Heart right ventricle (tissue), 16 donors: ENCODE measurements at regions not wholly inside any gene's neighbourhood (a gene's known extent, or its start where the extent isn't known, plus 50 kb on each side); places are given as distances from the start of the nearest gene placed in this dataset.
A peak's percentile ranks its signal among the peaks of the same experiment; 100 is the strongest.

Experiments
- ATAC-seq, 8 donors: fragments of 200-7000 bp; cut with Tn5 transposase; one replicate each; pipeline ENCODE4 v1.9.1; 2020; ENCODE audit warnings: mild to moderate bottlenecking in 8 of 8, moderate library complexity in 8 of 8, moderate number of reproducible peaks in 1 of 8
- DNase-seq, 2 donors: peaks; one replicate each; pipeline ENCODE4 v3.0.0-alpha.2; 2020
- H3K27ac ChIP-seq, 10 donors: fragments of 200-600 bp; sonication (generic) in 2 of 10; one replicate each; pipeline versions ENCODE4 v1.5.0 to v1.8.0; 2020 to 2022; ENCODE audit warnings: mild to moderate bottlenecking in 3 of 10
- H3K27me3 ChIP-seq, 7 donors: fragments of 200-600 bp; one replicate each; pipeline ENCODE4 v1.8.0; 2021 to 2022; ENCODE audit warnings: mild to moderate bottlenecking in 2 of 7
- H3K36me3 ChIP-seq, 9 donors: fragments of 200-600 bp; sonication (generic) in 1 of 9; one replicate each; pipeline versions ENCODE4 v1.5.0 to v1.8.0; 2020 to 2022; ENCODE audit warnings: mild to moderate bottlenecking in 2 of 9
- H3K4me1 ChIP-seq, 9 donors: fragments of 200-600 bp; sonication (generic) in 1 of 9; one replicate each; pipeline versions ENCODE4 v1.5.0 to v1.8.0; 2020 to 2022; ENCODE audit warnings: mild to moderate bottlenecking in 4 of 9
- H3K4me3 ChIP-seq, 10 donors: fragments of 200-600 bp; sonication (generic) in 2 of 10; one replicate each; pipeline versions ENCODE4 v1.5.0 to v1.8.0; 2020 to 2022; ENCODE audit warnings: mild to moderate bottlenecking in 7 of 10, moderate library complexity in 2 of 10
- H3K9me3 ChIP-seq, 11 donors: fragments of 200-600 bp in 10 of 11; sonication (generic) in 2 of 11; one replicate each; pipeline versions ENCODE4 v1.5.0 to v1.8.0; 2013 to 2022; ENCODE audit warnings: mild to moderate bottlenecking in 2 of 11, control low read depth in 1 of 11, moderate library complexity in 1 of 11
- CTCF ChIP-seq, 9 donors: fragments of 200-600 bp; sonication (generic) in 2 of 9; IDR thresholded peaks; one replicate each; pipeline versions ENCODE4 v1.5.0 to v1.8.0; 2021 to 2022; ENCODE audit warnings: antibody characterized with exemption in 9 of 9, mild to moderate bottlenecking in 5 of 9, moderate library complexity in 1 of 9
- WGBS, 2 donors: extraction: QIAGEN DNeasy Blood & Tissue Kit; methylation state at CpG; one replicate each; pipeline ENCODE4 v1.1.7; 2013; ENCODE audit warnings: inconsistent platforms in 1 of 2; 5-methylcytosine and 5-hydroxymethylcytosine counted together
- intact Hi-C, 10 donors: fragments of 100-400 bp; cut with DNase I; formaldehyde crosslinking; loops; one replicate each; pipeline versions ENCODE4 v1.11.1 to v1.14.2; 2022
- donor health status: Arrhythmogenic right ventricular cardiomyopathy.
- donor health status: ischemic (EF 13 %, LVEDD 7.1; RV severe dilation, severe dysfunction).
- donor health status: healthy with polysubstance abuse.
- donor health status: DM: no; HTN: yes; CAD: no.
- donor health status: DM: no; HTN: no; CAD: no.
- donor health status: ischemic (EF 25% LVEDD 6.9; RV normal size, moderate dysfunction).
- donor health status: ischemic (EF 25% LVEDD 5.7; RV mildly dilated, moderate dysfunction).
- donor health status: healthy.
- donor health status: DM: yes; HTN: yes; CAD: no.
- donor health status: Ischemic cardiomyopathy.
- donor health status: ischemic (EF 35%, LVEDD 5.7; RV mildly dilated, moderate dysfunction).
- donor health status: nonischemic (EF 11% LVEDD 7.7; RV severe dilation, severe dysfunction).
- donor health status: DM: yes; HTN: yes; CAD: no.
- donor health status: PGD.
- donor health status: ischemic (EF 29% LVEDD 5.4; RV normal size, mild dysfunction).
- donor health status: nonischemic (EF 23%, LVEDD 6.1; RV moderate dilation, normal function).

DNA sequence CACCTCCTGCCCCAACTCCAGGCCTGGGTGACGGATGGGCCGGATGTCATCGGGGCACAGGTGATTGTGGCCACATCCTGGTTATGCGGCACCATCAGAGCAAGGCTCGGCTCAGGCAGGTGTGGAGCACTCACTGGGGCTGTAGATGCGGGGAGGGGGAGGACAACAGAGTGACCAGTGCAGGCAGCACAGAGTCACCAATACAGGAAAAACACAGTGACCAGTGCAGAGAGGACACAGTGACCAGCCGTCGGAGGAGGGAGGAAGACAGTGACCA, 209.1 kb downstream of the BRD1 start:
- no peak overlapping the region for H3K27ac ChIP-seq
- no peaks in the 10 kb centered on the region for H3K36me3 ChIP-seq
- intact Hi-C loops, result no loop called here
- H3K9me3 ChIP-seq, result peaks cover 0 to 25% (median 0%) of the 10 kb centered on the region in 11 donors
- ATAC-seq, result no peak
- H3K4me1 ChIP-seq, result no peaks in the 10 kb centered on the region
- DNase-seq, result no peak
- H3K4me3 ChIP-seq, result no peak overlapping the region
- peaks cover 0 to 15% (median 4%) of the 10 kb centered on the region in 7 donors for H3K27me3 ChIP-seq
- TF ChIP-seq CTCF (IDR thresholded peaks at IDR 0.05), result no peak
- 80 to 82% methylated on average over 8 of the region's 8 CpGs for WGBS, 2 donors

DNA sequence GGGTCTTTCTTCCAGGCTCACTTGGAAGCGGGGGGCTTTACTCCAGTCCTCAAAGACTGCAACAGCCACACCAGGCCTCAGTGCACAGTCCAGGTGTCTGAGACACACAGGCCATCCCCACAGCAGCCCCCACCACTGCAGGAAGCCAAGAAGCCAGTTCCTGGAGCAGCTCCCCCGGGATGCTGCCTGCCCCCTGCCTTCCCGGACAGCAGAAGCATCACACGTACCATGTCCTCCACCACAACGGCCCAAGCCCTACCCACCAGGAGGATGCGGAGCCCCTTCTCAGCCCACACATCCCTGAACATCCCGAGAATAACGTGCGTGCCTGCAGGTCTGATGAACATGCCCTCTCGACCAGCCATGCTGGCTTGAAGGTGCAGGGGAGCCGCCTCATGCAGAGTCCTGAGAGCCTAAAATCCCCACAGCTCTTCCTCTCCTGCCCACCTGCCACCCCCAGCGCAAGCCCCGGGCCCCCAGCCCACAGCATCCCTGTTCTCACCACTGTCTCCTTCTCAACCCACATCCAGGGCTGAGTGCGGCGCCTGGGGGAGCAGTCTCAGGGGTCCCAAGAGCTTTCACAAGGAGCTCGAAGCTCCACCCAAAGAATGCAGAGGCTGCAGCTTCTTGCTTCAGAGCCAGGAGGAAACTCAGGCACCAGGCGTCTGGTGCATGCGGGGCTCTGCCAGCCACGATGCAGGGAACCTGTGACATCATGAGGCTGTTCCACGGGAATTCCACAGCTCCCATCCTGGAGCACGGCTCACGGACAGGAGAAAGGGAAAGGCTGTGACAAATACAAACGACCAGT, 209.6 kb downstream of the BRD1 start:
- 65 to 68% methylated on average over 23 of the region's 23 CpGs for WGBS, 2 donors
- ATAC-seq, result no peak
- no peaks in the 10 kb centered on the region for H3K4me1 ChIP-seq
- no peak for TF ChIP-seq CTCF (IDR thresholded peaks at IDR 0.05)
- H3K27ac ChIP-seq, result no peak overlapping the region
- H3K36me3 ChIP-seq, result no peaks in the 10 kb centered on the region
- peaks cover 0 to 15% (median 4%) of the 10 kb centered on the region in 7 donors for H3K27me3 ChIP-seq
- no peak overlapping the region for H3K4me3 ChIP-seq
- DNase-seq, result no peak
- H3K9me3 ChIP-seq, result peaks cover 0 to 30% (median 3%) of the 10 kb centered on the region in 11 donors
- intact Hi-C loops, result no loop called here

GRCh38 chr22:49617264-49617663, 210.4 kb downstream of the BRD1 start:
- ATAC-seq (no peak), DNase-seq (no peak)
- Histone ChIP-seq H3K27ac (no peak overlapping the region), H3K27me3 (peaks cover 0 to 15% (median 4%) of the 10 kb centered on the region in 7 donors), H3K9me3 (peaks cover 0 to 38% (median 8%) of the 10 kb centered on the region in 11 donors), H3K4me1 (no peaks in the 10 kb centered on the region), H3K36me3 (no peaks in the 10 kb centered on the region), H3K4me3 (no peak overlapping the region)
- no peak for TF ChIP-seq CTCF (IDR thresholded peaks at IDR 0.05)
- intact Hi-C loops, result no loop called here
- WGBS, 2 donors, result 65 to 77% methylated on average over 6 of the region's 6 CpGs

GRCh38 chr22:49616356-49617231, 211.1 kb downstream of the BRD1 start:
- intact Hi-C loops, result no loop called here
- 84 to 92% methylated on average over 37 of the region's 37 CpGs for WGBS, 2 donors
- H3K27me3 ChIP-seq, result peaks cover 0 to 13% (median 4%) of the 10 kb centered on the region in 7 donors
- peaks cover 0 to 44% (median 9%) of the 10 kb centered on the region in 11 donors for H3K9me3 ChIP-seq
- no peaks in the 10 kb centered on the region for H3K4me1 ChIP-seq
- ATAC-seq, result peak in 1 of 8 donors; percentile 53
- no peak for TF ChIP-seq CTCF (IDR thresholded peaks at IDR 0.05)
- H3K36me3 ChIP-seq, result no peaks in the 10 kb centered on the region
- no peak overlapping the region for H3K27ac ChIP-seq
- H3K4me3 ChIP-seq, result no peak overlapping the region
- no peak for DNase-seq
